Mesenchymal stem cell (in vitro differentiated cells and primary cell): ENCODE measurements at regions not wholly inside any gene's neighbourhood (a gene's known extent, or its start where the extent isn't known, plus 50 kb on each side); places are given as distances from the start of the nearest gene placed in this dataset.
A peak's percentile ranks its signal among the peaks of the same experiment; 100 is the strongest.

ENCODE experiments used
- DNase-seq: peaks from one replicate; pipeline ENCODE4 v3.0.0-alpha.2; 2013
- H2AFZ ChIP-seq: one replicate; pipeline ENCODE4 v1.6.1; 2013; ENCODE audit warnings: low read depth, mild to moderate bottlenecking, control low read depth, inconsistent platforms, low read length, moderate library complexity
- H2AK5ac ChIP-seq: 2 replicates; pipeline ENCODE4 v1.6.1; 2013; ENCODE audit warnings: low read length, moderate library complexity, mild to moderate bottlenecking, inconsistent platforms; ENCODE audit not compliant: severe bottlenecking
- H2BK120ac ChIP-seq: one replicate; pipeline ENCODE4 v1.6.1; 2013; ENCODE audit warnings: low read depth, mild to moderate bottlenecking, inconsistent platforms, low read length, moderate library complexity
- H2BK12ac ChIP-seq, 2 experiments: one replicate each; pipeline ENCODE4 v1.6.1; 2013; ENCODE audit warnings: inconsistent platforms in 2 of 2, low read length in 2 of 2, mild to moderate bottlenecking in 2 of 2, moderate library complexity in 2 of 2, control low read depth in 1 of 2
- H2BK15ac ChIP-seq: one replicate; pipeline ENCODE4 v1.6.1; 2013; ENCODE audit warnings: mild to moderate bottlenecking, low read depth, inconsistent platforms; ENCODE audit not compliant: poor library complexity, severe bottlenecking
- H2BK5ac ChIP-seq: 2 replicates; pipeline ENCODE4 v1.6.1; 2013; ENCODE audit warnings: low read depth, mild to moderate bottlenecking, low read length, control low read depth, inconsistent platforms; ENCODE audit not compliant: poor library complexity, severe bottlenecking
- H3K14ac ChIP-seq, 2 experiments: one replicate each; pipeline ENCODE4 v1.6.1; 2013; ENCODE audit warnings: inconsistent platforms in 2 of 2, low read length in 2 of 2, control low read depth in 1 of 2, mild to moderate bottlenecking in 1 of 2, moderate library complexity in 1 of 2
- H3K18ac ChIP-seq, 2 experiments: one replicate each; pipeline ENCODE4 v1.6.1; 2013; ENCODE audit warnings: inconsistent platforms in 2 of 2, low read length in 2 of 2, control low read depth in 1 of 2, low read depth in 1 of 2, mild to moderate bottlenecking in 1 of 2
- H3K23ac ChIP-seq, 2 experiments: one replicate each; pipeline ENCODE4 v1.6.1; 2013; ENCODE audit warnings: inconsistent platforms in 2 of 2, low read length in 2 of 2, mild to moderate bottlenecking in 2 of 2, moderate library complexity in 2 of 2, control low read depth in 1 of 2
- H3K27ac ChIP-seq: 2 replicates; pipeline ENCODE4 v1.5.1; 2013; ENCODE audit warnings: mild to moderate bottlenecking, moderate library complexity, low read length, control low read depth, inconsistent platforms; ENCODE audit not compliant: poor library complexity, severe bottlenecking
- H3K27me3 ChIP-seq, 2 experiments: 2 replicates each; pipeline versions ENCODE4 v1.6.1 to v1.7.0; 2013; ENCODE audit warnings: low read length in 2 of 2, mild to moderate bottlenecking in 2 of 2, moderate library complexity in 2 of 2, control low read depth in 1 of 2, inconsistent platforms in 1 of 2; ENCODE audit not compliant: control insufficient read depth in 1 of 2, insufficient read depth in 1 of 2
- H3K36me3 ChIP-seq, 2 experiments: 2 replicates each; pipeline versions ENCODE4 v1.6.1 to v1.7.0; 2013; ENCODE audit warnings: low read length in 2 of 2, control low read depth in 1 of 2, inconsistent platforms in 1 of 2, low read depth in 1 of 2, mild to moderate bottlenecking in 1 of 2; ENCODE audit not compliant: insufficient read depth in 2 of 2, control insufficient read depth in 1 of 2
- H3K4ac ChIP-seq, 2 experiments: one replicate each; pipeline ENCODE4 v1.6.1; 2013; ENCODE audit warnings: inconsistent platforms in 2 of 2, low read length in 2 of 2, mild to moderate bottlenecking in 2 of 2, moderate library complexity in 2 of 2, control low read depth in 1 of 2, low read depth in 1 of 2
- H3K4me1 ChIP-seq: 2 replicates; pipeline ENCODE4 v1.6.1; 2013; ENCODE audit warnings: low read depth, low read length, control low read depth; ENCODE audit not compliant: control insufficient read depth, insufficient read depth
- H3K4me2 ChIP-seq: 2 replicates; pipeline ENCODE4 v1.6.1; 2013; ENCODE audit warnings: low read length, mild to moderate bottlenecking, inconsistent platforms; ENCODE audit not compliant: poor library complexity, severe bottlenecking
- H3K4me3 ChIP-seq, 2 experiments: 2 replicates each; pipeline versions ENCODE4 v1.5.1 to v1.7.0; 2013; ENCODE audit warnings: low read length in 2 of 2, mild to moderate bottlenecking in 2 of 2, control low read depth in 1 of 2, low read depth in 1 of 2; ENCODE audit not compliant: insufficient read depth in 1 of 2
- H3K79me1 ChIP-seq: replicated peaks from 2 replicates; pipeline ENCODE4 v1.6.1; 2013; ENCODE audit warnings: mild to moderate bottlenecking, control low read depth, low read length, inconsistent platforms; ENCODE audit not compliant: poor library complexity, severe bottlenecking
- H3K9ac ChIP-seq: 2 replicates; pipeline ENCODE4 v1.7.0; 2013; ENCODE audit warnings: mild to moderate bottlenecking, low read length, moderate library complexity
- H3K9me3 ChIP-seq: 2 replicates; pipeline ENCODE4 v1.7.0; 2013; ENCODE audit warnings: mild to moderate bottlenecking, low read length; ENCODE audit not compliant: control insufficient read depth
- H4K8ac ChIP-seq: one replicate; pipeline ENCODE4 v1.6.1; 2013; ENCODE audit warnings: inconsistent platforms, mild to moderate bottlenecking, low read length, moderate library complexity
- H4K91ac ChIP-seq: one replicate; pipeline ENCODE4 v1.6.1; 2013; ENCODE audit warnings: mild to moderate bottlenecking, low read length, inconsistent platforms
- WGBS: methylation state at CpG from one replicate; pipeline ENCODE4 v1.1.7; 2013; ENCODE audit warnings: mixed read lengths; 5-methylcytosine and 5-hydroxymethylcytosine counted together

GRCh38 chr3:153315781-153316180 is 153.8 kb downstream of the RAP2B start:
- Histone ChIP-seq H3K9ac (peak overlapping the region; percentile 39), H3K23ac (no peak overlapping the region), H3K9me3 (no peaks in the 10 kb centered on the region), H2BK5ac (no peak overlapping the region), H4K91ac (no peak overlapping the region), H2BK120ac (no peak overlapping the region), H3K14ac (no peak overlapping the region), H3K4me2 (no peak overlapping the region), H2BK12ac (no peak overlapping the region), H2BK15ac (no peak overlapping the region), H3K18ac (no peak overlapping the region), H3K27me3 (no peaks in the 10 kb centered on the region), H3K36me3 (no peaks in the 10 kb centered on the region), H2AFZ (no peak overlapping the region), H3K79me1 (no peaks in the 10 kb centered on the region), H4K8ac (no peak overlapping the region), H3K4me3 (no peak overlapping the region), H3K4ac (no peak overlapping the region), H2AK5ac (no peak overlapping the region), H3K4me1 (peaks cover 2% of the 10 kb centered on the region), H3K27ac (no peak overlapping the region)
- no peak for DNase-seq

DNA sequence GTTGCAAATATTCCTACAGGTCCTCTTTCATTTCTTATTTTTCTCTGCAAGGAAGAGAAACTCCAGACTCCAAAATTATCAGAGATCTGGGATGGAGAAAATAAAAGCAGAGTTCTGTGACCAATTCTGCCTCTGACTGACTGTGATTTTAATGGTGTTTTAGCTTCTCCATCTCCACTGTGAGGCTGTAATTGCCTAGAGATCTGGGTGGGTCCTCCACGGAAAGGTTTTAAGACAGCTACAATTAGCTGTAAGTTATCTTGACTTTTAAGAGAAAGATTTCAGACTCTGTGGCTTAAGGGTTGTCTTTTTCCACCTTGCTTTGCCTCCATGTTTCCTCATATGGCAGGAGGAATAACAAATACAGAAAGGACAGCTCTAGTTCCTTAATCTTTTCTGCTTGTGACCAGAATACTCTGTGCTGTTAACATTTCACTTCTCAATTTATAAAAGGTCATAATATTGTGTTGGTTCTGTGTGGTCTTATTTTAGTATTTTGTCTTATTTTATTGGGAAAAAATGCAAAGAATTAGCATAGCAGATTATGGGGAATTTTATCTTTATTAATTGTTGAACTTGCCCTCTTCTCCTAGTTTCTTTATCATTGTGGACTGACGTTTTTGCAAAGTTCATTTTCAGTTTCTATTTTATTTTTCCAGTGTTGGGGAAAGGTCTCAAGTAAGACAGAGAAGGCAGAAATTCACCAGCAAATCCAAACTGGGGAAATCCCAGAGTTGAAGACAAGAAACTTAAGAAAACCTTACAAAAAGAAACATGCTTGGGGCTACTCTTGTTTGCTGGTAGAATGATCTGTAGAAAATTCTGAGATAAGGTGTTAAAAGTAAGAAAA is 157.9 kb downstream of the RAP2B start:
- H2BK15ac ChIP-seq = no peak overlapping the region
- 78% methylated on average over 1 of the region's 2 CpGs for WGBS

DNA sequence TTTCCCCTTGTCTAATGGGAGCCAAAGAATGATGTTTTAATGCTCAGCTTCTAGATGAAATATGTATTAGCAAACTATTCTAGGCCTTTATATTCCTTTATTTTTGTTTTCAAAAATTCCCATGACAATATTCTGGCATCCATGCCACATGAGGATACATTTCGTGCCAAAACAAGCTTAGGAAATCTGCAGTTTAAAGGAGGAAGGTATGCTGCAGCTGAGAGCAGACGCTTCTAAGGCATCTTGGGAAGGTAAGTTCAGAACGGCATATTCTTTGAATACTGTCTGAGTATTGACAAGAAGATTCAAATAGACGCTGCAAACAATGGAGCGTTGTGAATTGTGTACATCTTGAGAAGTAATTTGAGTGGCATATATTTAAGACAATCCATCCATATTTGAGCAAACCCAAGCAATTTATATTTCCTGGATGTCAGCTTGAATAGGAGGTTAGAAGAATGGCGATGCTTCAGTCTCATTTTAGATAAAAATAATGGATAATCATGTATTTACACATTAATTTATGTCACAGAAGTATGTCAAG is 158.6 kb downstream of the RAP2B start:
- H2AFZ ChIP-seq = no peak overlapping the region
- H3K9me3 ChIP-seq = no peaks in the 10 kb centered on the region
- no peak overlapping the region for H2BK120ac ChIP-seq
- H3K4ac ChIP-seq = no peak overlapping the region
- no peak overlapping the region for H3K27ac ChIP-seq
- no peaks in the 10 kb centered on the region for H3K27me3 ChIP-seq
- H3K4me2 ChIP-seq = no peak overlapping the region
- H3K4me1 ChIP-seq = no peaks in the 10 kb centered on the region
- no peak for DNase-seq
- no peak overlapping the region for H3K4me3 ChIP-seq
- no peak overlapping the region for H2AK5ac ChIP-seq
- H3K79me1 ChIP-seq = no peaks in the 10 kb centered on the region
- H2BK15ac ChIP-seq = no peak overlapping the region
- no peak overlapping the region for H3K18ac ChIP-seq
- no peak overlapping the region for H4K91ac ChIP-seq
- H3K14ac ChIP-seq = no peak overlapping the region
- WGBS = 95% methylated on average over 4 of the region's 6 CpGs
- H3K9ac ChIP-seq = no peak overlapping the region
- H2BK5ac ChIP-seq = no peak overlapping the region
- H2BK12ac ChIP-seq = no peak overlapping the region
- H3K36me3 ChIP-seq = no peaks in the 10 kb centered on the region
- no peak overlapping the region for H3K23ac ChIP-seq
- H4K8ac ChIP-seq = no peak overlapping the region

More for the DNA sequence above, 157.9 kb downstream of the RAP2B start:
- Histone ChIP-seq H4K8ac (no peak overlapping the region), H3K9ac (peak overlapping the region; percentile 31), H2AFZ (no peak overlapping the region), H3K36me3 (no peaks in the 10 kb centered on the region), H3K4ac (no peak overlapping the region), H3K9me3 (no peaks in the 10 kb centered on the region), H3K4me1 (no peaks in the 10 kb centered on the region), H3K23ac (no peak overlapping the region), H4K91ac (no peak overlapping the region), H2BK12ac (no peak overlapping the region), H3K27ac (no peak overlapping the region), H2BK120ac (no peak overlapping the region), H3K4me3 (no peak overlapping the region), H2AK5ac (no peak overlapping the region), H3K18ac (no peak overlapping the region), H3K4me2 (no peak overlapping the region), H3K27me3 (no peaks in the 10 kb centered on the region), H3K79me1 (no peaks in the 10 kb centered on the region), H3K14ac (no peak overlapping the region), H2BK5ac (no peak overlapping the region)
- DNase-seq = no peak

DNA sequence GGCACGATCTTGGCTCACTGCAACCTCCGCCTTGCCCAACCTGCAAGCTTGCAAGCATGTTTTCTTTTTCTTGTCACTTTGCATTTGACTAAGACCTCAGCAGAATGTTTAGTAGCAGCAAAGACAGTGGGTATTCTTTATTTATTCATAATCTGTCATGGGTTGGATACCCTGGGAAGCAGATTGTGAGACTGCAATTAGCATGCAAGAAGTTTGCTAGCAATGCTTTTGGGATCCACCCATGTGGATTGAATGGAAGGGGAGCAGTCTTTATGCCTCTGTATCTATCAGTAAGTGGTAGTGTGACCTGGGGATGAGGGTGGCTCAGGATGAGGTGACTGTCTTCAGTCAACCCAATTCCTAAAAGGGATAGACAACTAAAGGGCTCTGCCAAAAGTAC is 166.7 kb downstream of the RAP2B start:
- Histone ChIP-seq H3K4me3 (no peak overlapping the region), H3K27me3 (no peaks in the 10 kb centered on the region), H3K4me2 (no peak overlapping the region), H2AFZ (no peak overlapping the region), H3K23ac (no peak overlapping the region), H3K36me3 (no peaks in the 10 kb centered on the region), H2BK120ac (no peak overlapping the region), H4K8ac (no peak overlapping the region), H2AK5ac (no peak overlapping the region), H3K4ac (no peak overlapping the region), H3K4me1 (no peaks in the 10 kb centered on the region), H3K9ac (no peak overlapping the region), H4K91ac (no peak overlapping the region), H2BK5ac (no peak overlapping the region), H3K14ac (no peak overlapping the region), H2BK12ac (no peak overlapping the region), H3K79me1 (no peaks in the 10 kb centered on the region), H2BK15ac (no peak overlapping the region), H3K9me3 (no peaks in the 10 kb centered on the region), H3K27ac (no peak overlapping the region), H3K18ac (no peak overlapping the region)
- no CpG with 5 or more reads among the region's 2 CpGs for WGBS
- DNase-seq = no peak
